ENCODE measurements at regions not wholly inside any gene's neighbourhood (a gene's known extent, or its start where the extent isn't known, plus 50 kb on each side); places are given as distances from the start of the nearest gene placed in this dataset.

DNA sequence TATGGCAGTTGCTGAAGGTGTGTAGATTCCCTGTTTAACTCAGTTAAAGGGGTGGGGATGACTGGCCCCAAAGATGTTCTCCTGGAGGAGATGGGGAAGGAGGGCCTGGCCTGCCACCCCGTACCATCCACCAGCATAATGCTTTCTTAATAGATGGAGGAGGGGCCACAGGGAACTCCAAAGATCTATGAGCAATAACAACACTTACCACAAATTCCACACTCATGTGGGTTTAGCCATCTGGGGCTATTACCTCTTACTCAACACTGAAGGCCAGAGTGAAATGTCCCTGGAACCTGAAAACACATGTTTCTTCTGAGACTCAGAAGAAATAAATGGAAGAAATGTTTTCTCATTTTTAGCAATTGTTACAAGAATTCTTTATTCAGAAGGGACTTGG is 259.0 kb downstream of the CXCL12 start:
- Histone ChIP-seq H3K27me3 (ENCODE audit: control insufficient read depth, insufficient read depth, low read length) (no peaks in the 10 kb centered on the region), H3K4me3 (ENCODE audit: low read depth in 2 of 2, low read length in 2 of 2) (no peak overlapping the region), H3K4me1 (ENCODE audit: control insufficient read depth, insufficient read depth, low read length) (no peaks in the 10 kb centered on the region), H3K9me3 (ENCODE audit: control insufficient read depth, insufficient read depth, low read depth, low read length) (no peaks in the 10 kb centered on the region), H3K36me3 (ENCODE audit: control insufficient read depth, insufficient read depth, low read length) (no peaks in the 10 kb centered on the region), H3K27ac (ENCODE audit: low read length) (no peak overlapping the region)
- CTCF ChIA-PET: no interaction called here
- ATAC-seq (no peak), DNase-seq (ENCODE audit: low read depth, low spot score) (no peak)
- in situ Hi-C loops (cut with HindIII; ENCODE audit: low pct_unique_long_range_greater_than_20kb, low sequenced_read_pairs) (no loop called here), intact Hi-C loops (cut with micrococcal nuclease; ENCODE audit: unreplicated experiment) (no loop called here)
- no TSS peak for BruUV-seq (replicated peaks)
- POLR2A ChIA-PET: no interaction called here
- TF ChIP-seq TCF7L2 (IDR thresholded peaks at IDR 0.05; ENCODE audit: low read depth, low read length) (no peak), POLR2AphosphoS5 (IDR thresholded peaks at IDR 0.05; ENCODE audit: low read depth, low read length) (no peak), CTCF (IDR thresholded peaks at IDR 0.05) (no peak), SIN3A (IDR thresholded peaks at IDR 0.05; ENCODE audit: borderline replicate concordance, insufficient read depth, low read depth, low read length) (no peak)
- TF ChIP-seq, protein P1, sequence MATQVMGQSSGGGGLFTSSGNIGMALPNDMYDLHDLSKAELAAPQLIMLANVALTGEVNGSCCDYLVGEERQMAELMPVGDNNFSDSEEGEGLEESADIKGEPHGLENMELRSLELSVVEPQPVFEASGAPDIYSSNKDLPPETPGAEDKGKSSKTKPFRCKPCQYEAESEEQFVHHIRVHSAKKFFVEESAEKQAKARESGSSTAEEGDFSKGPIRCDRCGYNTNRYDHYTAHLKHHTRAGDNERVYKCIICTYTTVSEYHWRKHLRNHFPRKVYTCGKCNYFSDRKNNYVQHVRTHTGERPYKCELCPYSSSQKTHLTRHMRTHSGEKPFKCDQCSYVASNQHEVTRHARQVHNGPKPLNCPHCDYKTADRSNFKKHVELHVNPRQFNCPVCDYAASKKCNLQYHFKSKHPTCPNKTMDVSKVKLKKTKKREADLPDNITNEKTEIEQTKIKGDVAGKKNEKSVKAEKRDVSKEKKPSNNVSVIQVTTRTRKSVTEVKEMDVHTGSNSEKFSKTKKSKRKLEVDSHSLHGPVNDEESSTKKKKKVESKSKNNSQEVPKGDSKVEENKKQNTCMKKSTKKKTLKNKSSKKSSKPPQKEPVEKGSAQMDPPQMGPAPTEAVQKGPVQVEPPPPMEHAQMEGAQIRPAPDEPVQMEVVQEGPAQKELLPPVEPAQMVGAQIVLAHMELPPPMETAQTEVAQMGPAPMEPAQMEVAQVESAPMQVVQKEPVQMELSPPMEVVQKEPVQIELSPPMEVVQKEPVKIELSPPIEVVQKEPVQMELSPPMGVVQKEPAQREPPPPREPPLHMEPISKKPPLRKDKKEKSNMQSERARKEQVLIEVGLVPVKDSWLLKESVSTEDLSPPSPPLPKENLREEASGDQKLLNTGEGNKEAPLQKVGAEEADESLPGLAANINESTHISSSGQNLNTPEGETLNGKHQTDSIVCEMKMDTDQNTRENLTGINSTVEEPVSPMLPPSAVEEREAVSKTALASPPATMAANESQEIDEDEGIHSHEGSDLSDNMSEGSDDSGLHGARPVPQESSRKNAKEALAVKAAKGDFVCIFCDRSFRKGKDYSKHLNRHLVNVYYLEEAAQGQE (IDR thresholded peaks at IDR 0.05; ENCODE audit: insufficient read depth in 1 of 2, low read depth in 2 of 2, low read length in 1 of 2): no peak

DNA sequence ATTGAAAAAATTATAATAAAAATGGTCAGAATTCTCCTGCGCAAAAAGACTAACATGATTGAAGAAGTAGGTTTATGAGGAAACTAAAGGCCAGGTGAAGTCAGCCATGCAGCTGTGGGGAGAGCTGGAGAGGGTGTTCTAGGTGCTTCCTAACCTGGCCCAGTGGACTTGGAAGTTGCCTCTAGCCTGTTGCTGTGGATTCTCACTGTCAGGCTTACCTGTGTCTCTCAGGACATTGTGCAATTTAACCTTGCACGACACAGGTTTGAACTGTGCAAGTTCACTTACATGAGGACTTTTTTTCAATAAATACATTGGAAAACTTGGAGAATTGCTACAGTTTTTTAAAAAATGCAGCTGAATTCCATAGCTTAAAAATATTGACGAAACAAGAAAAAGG is 266.4 kb downstream of the CXCL12 start:
- no peak for ATAC-seq
- no TSS peak for BruUV-seq (replicated peaks)
- no peak overlapping the region for H3K27ac ChIP-seq (ENCODE audit: low read length)
- no peak for DNase-seq (ENCODE audit: low read depth, low spot score)
- ChIA-PET CTCF (no interaction called here), POLR2A (no interaction called here)
- no peaks in the 10 kb centered on the region for H3K4me1 ChIP-seq (ENCODE audit: control insufficient read depth, insufficient read depth, low read length)
- intact Hi-C loops (cut with micrococcal nuclease; ENCODE audit: unreplicated experiment): no loop called here
- in situ Hi-C loops (cut with HindIII; ENCODE audit: low pct_unique_long_range_greater_than_20kb, low sequenced_read_pairs): no loop called here
- TF ChIP-seq POLR2AphosphoS5 (IDR thresholded peaks at IDR 0.05; ENCODE audit: low read depth, low read length) (no peak), CTCF (IDR thresholded peaks at IDR 0.05) (no peak), TCF7L2 (IDR thresholded peaks at IDR 0.05; ENCODE audit: low read depth, low read length) (no peak), SIN3A (IDR thresholded peaks at IDR 0.05; ENCODE audit: borderline replicate concordance, insufficient read depth, low read depth, low read length) (no peak)
- TF ChIP-seq, protein P1 (IDR thresholded peaks at IDR 0.05; ENCODE audit: insufficient read depth in 1 of 2, low read depth in 2 of 2, low read length in 1 of 2): no peak
- H3K9me3 ChIP-seq (ENCODE audit: control insufficient read depth, insufficient read depth, low read depth, low read length): no peaks in the 10 kb centered on the region
- H3K27me3 ChIP-seq (ENCODE audit: control insufficient read depth, insufficient read depth, low read length): no peaks in the 10 kb centered on the region
- no peaks in the 10 kb centered on the region for H3K36me3 ChIP-seq (ENCODE audit: control insufficient read depth, insufficient read depth, low read length)
- no peak overlapping the region for H3K4me3 ChIP-seq (ENCODE audit: low read depth in 2 of 2, low read length in 2 of 2)
